ENCODE measurements at regions not wholly inside any gene's neighbourhood (a gene's known extent, or its start where the extent isn't known, plus 50 kb on each side); places are given as distances from the start of the nearest gene placed in this dataset.

DNA sequence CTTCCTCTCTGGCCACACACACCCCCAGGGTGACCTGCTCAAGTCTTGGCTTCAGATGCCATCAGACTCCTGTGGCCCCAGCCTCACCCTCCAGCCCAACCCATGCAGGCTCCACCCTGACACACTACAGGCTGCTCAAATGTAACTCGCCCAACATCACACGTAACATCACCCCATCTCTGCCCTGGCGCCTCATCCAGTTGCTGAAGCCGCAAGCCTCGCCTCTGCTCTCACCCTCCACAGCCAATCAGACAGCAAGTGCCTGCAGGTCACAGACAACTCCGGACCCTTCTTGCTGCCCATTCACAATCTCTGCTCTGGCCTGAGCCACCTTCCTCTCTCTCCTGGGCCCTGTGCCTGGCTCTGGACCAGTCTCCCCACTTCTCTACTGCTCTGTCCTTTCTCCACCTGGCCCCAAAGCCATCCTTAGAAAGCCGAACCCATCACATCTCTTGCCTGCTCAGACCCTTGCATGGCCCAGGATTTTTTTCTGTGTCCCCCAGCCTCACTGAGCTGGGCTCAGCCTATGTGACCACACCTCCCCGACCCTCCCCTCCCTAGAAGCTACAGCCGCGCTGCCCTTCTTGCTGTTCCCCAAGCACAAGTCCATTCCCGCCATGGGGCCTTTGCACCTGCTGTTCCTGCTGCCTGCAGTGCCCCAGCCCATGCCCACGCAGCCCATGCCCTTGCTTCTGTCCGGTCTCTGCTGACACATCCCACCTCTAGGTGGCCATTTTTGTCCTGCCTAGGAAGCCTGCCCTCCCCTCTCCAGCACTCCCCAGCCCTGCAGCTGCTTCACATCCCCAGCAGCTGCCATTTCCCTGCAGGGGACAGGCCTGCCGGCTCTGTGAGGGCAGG is 333.9 kb downstream of the CTTN start:
- DNase-seq = peak; percentile 14

- DNase-seq = peak; percentile 29
These were observed 334.5 kb downstream of the CTTN start for GRCh38 chr11:70732881-70733196.

DNA sequence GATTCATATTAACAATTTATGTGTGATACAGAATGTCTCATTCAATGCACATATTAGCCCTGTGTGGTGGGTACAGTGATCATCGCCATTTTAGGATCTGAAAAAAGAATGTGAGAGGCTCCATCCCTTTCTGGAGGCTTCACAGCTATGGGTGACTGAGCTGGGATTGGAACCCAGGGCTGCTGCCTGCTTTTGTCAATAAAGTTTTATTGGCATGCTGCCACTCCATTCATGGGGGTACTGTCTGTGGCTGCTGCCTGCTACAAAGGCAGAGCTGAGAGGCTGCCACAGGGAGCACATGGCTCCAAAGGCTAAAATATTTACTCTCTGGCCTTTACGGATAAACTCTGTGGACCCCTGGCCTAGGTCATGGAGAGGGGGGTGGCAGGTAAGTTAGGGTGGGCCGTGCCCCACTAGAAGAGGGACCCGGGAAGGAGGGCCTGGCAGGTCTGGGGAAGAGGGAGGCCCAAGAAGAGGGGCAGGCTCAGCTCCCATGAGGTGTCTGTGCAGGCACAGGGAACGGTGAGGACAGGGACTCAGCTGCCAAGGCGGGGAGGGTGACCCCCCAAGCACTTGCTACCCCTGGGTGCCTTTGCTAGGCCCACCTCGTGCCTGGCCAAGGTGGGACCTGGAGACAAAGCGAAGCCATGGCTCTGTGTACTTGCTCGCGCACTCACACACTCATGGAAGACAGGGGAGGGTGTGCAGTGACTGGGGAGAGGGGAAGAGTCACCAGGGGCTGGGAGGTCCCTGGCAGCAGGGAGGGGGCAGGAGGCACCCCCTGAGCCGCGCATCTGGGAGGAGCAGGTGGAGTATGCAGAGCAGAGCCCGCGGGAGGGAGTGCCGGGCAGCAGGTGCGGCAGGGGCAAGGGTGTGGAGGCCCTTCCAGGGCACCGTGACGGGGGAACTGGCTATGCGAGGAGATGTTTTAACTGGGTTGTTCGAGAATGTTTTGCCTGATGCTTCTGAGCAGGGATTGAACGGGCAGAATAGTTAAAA is 335.3 kb downstream of the CTTN start:
- peak; percentile 16 for DNase-seq

GRCh38 chr11:70734379-70734778 is 336.1 kb downstream of the CTTN start:
- DNase-seq = peak; percentile 15

DNA sequence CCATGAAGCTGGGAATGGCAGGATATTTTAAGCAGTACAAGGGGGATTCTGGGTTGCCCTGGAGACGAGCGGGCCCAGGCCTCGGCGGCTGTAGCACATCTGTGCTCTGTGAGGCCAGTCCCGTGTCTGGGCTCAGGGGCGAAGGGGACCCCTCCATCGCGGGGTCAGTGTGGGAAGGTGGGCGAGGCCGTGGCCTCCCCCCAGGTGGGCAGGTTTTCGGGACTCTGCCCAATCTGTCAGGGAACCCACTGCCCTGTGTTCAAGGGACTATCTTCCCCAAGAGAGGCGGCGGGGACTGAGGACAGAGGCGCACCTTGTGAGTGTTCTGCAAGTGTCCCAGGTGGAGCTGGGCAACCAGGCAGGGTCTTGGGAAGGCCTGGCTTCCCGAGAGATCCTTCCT is 336.6 kb downstream of the CTTN start:
- no peak for DNase-seq

GRCh38 chr11:70735976-70736375 is 337.6 kb downstream of the CTTN start:
- DNase-seq = peak; percentile 17

- DNase-seq = no peak
These were observed 338.1 kb downstream of the CTTN start for GRCh38 chr11:70736461-70736860.

DNA sequence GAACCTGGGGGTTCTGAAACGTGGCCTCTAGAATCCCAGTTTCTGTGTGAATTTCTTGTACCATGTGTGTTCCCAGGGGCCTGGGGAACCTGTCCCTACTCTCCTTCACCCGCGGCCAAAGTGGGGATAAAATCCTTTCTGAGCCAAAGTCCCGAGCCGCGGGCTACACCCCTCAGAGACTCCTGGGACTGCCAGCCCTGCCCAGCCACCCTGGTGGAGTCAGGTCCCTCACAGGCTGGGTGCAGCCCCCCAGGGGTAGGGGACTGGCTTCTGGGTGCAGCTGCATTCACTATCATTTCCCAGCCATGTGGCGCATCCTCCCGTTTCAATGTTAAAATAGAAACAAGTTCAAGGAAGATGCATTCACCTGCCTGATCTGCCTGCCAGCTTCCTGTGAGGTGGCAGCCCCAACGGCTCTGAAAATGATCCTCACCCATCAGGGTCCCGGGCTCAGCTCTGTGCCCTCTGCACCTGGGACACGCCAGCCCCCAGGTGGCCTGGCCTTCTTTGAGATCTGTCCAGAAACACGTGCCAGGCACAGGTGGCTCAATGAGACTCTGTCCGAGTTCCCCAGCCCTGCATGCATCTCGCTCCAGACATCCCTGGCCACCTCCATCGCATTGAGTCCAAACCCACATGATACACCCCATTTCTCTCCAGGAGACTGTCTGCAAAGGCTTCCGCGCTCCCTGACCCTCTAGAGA is 338.8 kb downstream of the CTTN start:
- peak; percentile 6 for DNase-seq

DNA sequence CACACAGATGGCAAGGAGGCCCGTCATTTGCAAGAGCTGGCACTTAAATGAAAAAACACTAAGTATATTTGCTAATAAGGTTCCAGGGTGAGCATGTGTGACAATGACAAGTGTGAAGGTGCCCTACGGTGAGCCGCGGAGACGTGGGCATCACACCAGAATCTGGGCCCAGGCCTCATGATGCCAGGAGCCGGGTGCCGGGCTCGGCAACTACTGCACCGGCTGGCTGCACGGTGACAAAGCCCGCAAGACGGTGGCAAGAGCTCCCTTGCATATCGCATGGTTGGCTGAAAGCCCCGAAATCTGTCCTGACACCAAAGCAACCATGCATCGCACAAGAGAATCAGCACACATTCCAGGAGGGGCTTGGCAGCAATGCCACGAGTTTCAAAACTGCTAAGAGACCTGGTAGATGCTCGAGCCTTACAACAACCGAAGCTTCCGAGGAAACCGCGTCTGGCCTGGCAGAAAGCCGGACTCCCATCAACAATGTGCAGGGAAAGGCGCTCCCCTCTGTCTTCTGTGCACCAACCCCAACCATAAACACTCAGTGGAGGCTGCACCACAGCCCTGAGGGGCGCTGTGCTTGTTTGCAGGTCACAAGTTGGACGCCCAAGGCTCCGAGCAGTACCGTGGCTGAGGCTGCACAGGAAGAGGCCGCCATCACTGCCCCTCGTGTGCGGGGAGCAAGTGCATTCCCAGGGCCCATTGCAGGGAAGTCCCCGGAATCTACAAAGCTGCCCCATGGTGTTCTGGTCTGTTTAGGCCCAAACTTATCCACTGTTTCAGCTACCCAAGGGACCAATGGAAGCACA is 339.7 kb downstream of the CTTN start:
- peak; percentile 19 for DNase-seq

DNA sequence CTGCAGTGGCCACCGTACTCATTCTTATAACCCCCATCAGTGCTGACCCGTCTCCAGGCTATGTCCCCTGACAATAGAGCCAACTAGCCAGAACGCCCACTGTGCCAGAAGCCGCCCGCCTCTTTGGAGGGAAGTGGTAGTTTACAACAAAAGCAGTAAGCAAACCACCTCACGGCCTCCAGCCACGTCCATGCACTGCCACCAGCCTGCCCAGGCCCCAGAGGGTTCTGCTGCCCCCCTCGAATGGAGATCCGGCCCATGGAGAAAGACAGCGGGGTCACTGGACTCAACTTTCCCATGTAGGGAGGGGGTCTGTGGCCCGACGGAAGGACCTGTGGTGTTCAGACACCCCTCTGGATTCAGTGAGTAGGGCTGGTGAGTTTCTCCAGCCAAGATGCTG is 340.3 kb downstream of the CTTN start:
- no peak for DNase-seq

DNA sequence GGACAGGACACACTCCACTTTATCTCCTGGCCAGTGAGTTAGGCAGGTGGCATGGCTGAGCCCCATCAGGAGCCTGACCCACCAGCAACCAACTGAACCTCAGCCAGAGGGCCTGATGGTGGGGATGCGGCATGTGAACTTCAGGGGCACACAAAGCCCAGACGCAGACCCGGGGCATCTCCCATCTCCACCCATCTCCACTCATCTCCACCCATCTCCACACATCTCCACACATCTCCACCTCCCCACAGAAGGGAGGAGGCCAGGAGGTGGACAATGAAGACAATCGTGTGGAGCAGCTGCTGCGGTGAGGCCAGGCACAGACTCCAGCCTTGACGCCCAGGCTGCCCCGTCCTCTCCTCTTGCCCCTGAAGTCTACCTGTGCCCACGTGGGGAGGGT is 340.8 kb downstream of the CTTN start:
- DNase-seq = peak; percentile 9

- peak; percentile 8 for DNase-seq
These were observed 341.6 kb downstream of the CTTN start for GRCh38 chr11:70739811-70740487.

- peak; percentile 14 for DNase-seq
These were observed 342.1 kb downstream of the CTTN start for GRCh38 chr11:70740488-70740851.

GRCh38 chr11:70741085-70741484 is 342.8 kb downstream of the CTTN start:
- DNase-seq = no peak

DNA sequence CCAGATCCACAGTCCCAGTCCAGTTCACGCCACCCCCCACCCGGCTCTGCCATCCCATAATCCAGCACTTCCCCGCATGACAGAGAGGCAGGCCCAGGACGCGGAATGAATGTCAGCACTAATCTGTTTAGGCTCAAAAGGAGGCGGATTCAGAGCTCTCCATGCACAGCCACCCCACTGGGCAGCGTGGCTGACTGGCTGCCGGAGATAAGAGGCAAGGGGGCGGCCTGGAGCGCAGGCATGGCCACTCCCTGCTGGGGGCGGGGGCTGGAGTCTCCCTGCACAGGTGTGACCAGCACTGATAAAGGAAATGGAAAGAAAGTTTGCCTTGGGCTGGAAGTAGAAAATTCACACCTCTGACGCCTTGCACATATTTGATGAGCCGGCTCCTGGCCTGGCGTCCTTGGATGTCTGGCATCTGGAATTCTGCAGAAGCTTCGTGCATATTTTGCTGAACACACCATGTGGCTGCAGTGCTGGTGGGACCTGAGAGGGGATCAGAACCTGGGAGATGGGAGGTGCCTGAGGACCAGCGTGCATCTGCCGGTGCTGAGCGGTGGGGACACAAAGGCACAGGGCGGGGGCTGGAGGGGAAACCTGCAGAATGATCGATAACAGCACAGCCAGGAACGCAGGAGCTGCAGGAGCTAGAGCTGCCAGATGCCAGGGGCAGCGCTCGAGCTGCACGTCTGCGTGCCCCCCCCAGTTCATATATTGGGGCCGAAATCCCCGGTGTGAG is 344.4 kb downstream of the CTTN start:
- DNase-seq = no peak

DNA sequence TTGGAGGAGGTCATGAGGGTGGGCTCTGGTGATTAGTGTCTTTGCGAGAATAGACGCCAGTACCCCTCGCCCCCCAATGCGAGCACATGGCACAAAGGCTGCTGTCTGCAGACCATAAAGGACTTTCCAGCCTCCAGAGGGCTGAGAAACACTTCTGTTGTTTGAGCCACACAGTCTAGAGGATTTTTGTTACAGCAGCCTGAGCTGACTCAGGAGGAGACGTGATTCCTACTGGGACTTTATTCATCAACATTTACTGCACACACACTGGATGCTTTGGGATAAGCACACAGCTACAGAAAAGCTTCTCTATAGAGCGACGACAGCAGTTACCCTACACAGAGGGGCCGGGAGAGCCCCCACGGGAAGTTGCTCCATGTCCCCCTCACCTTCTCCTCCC is 345.0 kb downstream of the CTTN start:
- no peak for DNase-seq

GRCh38 chr11:70743941-70744351 is 345.6 kb downstream of the CTTN start:
- no peak for DNase-seq

DNA sequence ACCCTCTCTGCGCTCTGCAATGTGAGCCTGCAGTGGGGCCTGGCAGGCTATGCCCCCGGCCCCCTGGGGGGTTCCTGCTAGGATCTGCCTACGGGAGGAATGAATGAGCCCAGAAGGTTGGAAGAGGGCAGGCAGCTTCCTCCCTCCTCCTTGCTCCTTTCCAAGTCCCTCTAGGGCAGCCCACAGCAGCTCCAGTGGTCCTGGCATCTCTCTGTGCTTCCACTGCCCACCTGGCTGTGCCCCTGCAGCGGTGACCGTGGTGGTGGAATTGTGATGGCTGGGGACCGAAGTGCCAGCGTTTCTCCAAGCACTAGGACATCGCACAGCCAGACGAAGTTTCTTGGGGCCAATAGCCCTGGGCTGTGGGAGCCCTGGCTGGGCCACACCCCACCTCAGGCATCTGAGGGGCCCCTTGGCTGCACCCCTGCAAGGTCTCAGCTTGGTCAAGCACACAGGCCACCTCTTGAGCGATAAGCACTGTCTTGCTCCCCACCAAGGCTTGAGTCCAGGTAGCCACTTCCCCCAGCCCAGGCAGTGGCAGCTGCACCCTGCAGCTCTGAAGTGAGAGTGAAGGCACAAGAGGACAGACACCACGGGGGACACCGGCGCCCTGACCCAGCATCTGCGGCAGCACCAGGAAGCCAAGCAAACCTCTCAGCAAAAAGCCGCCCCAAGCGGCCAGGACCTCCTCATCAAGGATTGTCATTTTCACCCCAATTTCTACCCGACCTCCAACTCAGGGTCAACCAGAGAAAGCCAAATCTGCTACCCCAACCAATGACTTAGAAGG is 346.3 kb downstream of the CTTN start:
- DNase-seq = no peak

GRCh38 chr11:70745451-70745850 is 347.1 kb downstream of the CTTN start:
- no peak for DNase-seq

DNA sequence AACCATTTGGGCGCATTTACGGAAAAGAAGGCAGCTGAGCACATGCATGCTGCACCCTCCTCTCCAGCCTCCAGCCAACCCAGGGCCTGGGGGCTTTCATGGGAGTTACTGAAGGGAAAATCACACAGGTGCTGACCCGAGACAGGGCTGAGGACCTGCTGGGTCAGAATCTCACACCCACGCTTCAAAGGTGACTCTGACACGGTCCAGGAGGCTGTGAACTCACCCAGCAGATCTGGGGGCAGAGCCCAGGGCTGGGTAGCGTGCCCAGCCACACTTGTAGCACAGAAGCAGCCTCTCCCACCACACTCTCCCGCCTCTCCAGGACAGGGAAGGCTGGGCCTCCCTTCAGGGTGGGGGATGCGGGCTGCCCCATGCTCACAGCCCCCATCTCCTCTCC is 347.6 kb downstream of the CTTN start:
- DNase-seq = no peak
